SK-N-SH treated with all-trans-retinoic acid at 6 μM for 48 hours (cell line): ENCODE measurements at regions not wholly inside any gene's neighbourhood (a gene's known extent, or its start where the extent isn't known, plus 50 kb on each side); places are given as distances from the start of the nearest gene placed in this dataset.

Experiments used
- CSDC2 ChIP-seq: fragments of 250-450 bp; sonication (Bioruptor Pico); IDR thresholded peaks from 2 replicates; pipeline ENCODE4 v1.5.0; 2020; ENCODE audit warnings: mild to moderate bottlenecking, moderate library complexity
- OSR1 ChIP-seq: fragments of 250-450 bp; sonication (Bioruptor Pico); IDR thresholded peaks from 2 replicates; pipeline ENCODE4 v1.8.0; 2022; ENCODE audit warnings: moderate library complexity, mild to moderate bottlenecking, inconsistent platforms
- ZC3H10 ChIP-seq: fragments of 250-450 bp; sonication (Bioruptor Pico); IDR thresholded peaks from 2 replicates; pipeline ENCODE4 v1.5.1; 2021; ENCODE audit warnings: mild to moderate bottlenecking, moderate library complexity
- ZFP30 ChIP-seq: fragments of 450-650 bp; formaldehyde crosslinking; IDR thresholded peaks from 2 replicates; pipeline ENCODE4 v1.5.0; 2022; ENCODE audit warnings: mild to moderate bottlenecking, moderate library complexity

- TF ChIP-seq ZFP30 (CRISPR knock-in tag), result no peak
- no peak for TF ChIP-seq CSDC2 (CRISPR knock-in tag)
- TF ChIP-seq OSR1 (CRISPR knock-in tag), result no peak
- TF ChIP-seq ZC3H10 (CRISPR knock-in tag), result no peak
These were observed 357.8 kb downstream of the MAFB start for GRCh38 chr20:40331249-40331648.
